ENCODE measurements at regions not wholly inside any gene's neighbourhood (a gene's known extent, or its start where the extent isn't known, plus 50 kb on each side); places are given as distances from the start of the nearest gene placed in this dataset.

DNA sequence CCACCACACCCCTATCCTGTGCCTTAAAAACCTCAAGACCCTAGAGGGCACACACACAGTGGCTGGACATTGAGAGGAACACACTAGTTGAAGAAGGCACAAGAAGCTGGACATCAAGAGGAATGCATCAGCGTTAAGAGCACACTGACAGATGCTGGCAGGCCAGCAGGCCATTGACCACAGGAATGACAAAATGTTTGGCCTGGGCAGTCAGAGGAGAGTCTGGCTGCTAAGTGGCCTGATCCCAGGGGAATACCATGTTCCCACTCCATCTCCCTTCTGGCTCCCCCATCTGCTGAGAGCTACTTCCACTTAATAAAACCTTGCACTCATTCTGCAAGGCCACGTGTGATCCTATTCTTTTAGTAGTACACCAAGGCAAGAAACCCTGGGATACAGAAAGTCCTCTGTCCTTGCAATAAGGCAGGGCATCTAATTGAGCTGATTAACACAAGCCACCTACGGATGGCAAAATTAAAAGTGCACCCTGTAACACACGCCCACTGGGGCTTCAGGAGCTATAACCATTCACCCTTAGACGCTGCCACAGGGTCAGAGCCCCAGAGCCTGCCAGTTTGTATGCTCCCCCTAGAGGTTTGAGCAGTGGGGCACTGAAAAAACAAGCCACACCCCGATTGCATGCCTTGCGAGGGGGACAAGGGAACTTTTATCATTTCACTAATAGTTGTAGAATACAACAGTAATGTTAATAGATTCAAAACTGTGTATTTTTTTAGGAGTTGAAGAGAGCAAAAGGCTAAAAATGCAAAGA, 1216.1 kb upstream of the NCAM2 start:
- TF ChIP-seq EZH2 (IDR thresholded peaks at IDR 0.05; ENCODE audit: insufficient read depth, poor library complexity, severe bottlenecking) (no peak), EZH2phosphoT487 (IDR thresholded peaks at IDR 0.05; ENCODE audit: insufficient read depth, low read depth) (no peak)
